IMR-90 (cell line): ENCODE measurements at regions not wholly inside any gene's neighbourhood (a gene's known extent, or its start where the extent isn't known, plus 50 kb on each side); places are given as distances from the start of the nearest gene placed in this dataset.

Experiments used
- ATAC-seq: fragments of 200-7000 bp; cut with Tn5 transposase; 2 replicates; pipeline ENCODE4 v1.9.1; 2020; ENCODE audit warnings: low read depth, mild to moderate bottlenecking, moderate library complexity
- BruUV-seq: library from RNA; stranded (reverse); fragments of 400-500 nt; replicated peaks from 2 replicates; lab custom pipeline; 2021; lab: Mats Ljungman, UMichigan
- CTCF ChIA-PET: fragments of 300-600 bp; formaldehyde crosslinking; extraction: SDS; loops from one replicate; lab custom pipeline; 2021; ENCODE audit warnings: antibody characterized with exemption; lab: Yijun Ruan, JAX
- POLR2A ChIA-PET: fragments of 300-600 bp; sonication (Branson Sonifier 250); formaldehyde crosslinking; loops from one replicate; lab custom pipeline; 2022; ENCODE audit warnings: antibody characterized with exemption; ENCODE audit not compliant: unreplicated experiment; lab: Charles Lee
- DNase-seq: peaks from one replicate; pipeline ENCODE4 v3.0.0; 2013
- H2AFZ ChIP-seq: replicated peaks from 2 replicates; pipeline ENCODE3; 2013; ENCODE audit warnings: low read length, mild to moderate bottlenecking; ENCODE audit not compliant: poor library complexity
- H2AK5ac ChIP-seq: 2 replicates; pipeline ENCODE4 v1.6.1; 2013; ENCODE audit warnings: low read depth, low read length, inconsistent platforms
- H2AK9ac ChIP-seq: replicated peaks from 2 replicates; pipeline ENCODE3; 2013; ENCODE audit warnings: mild to moderate bottlenecking, low read depth, low read length, moderate library complexity; ENCODE audit not compliant: poor library complexity
- H2BK120ac ChIP-seq: 2 replicates; pipeline ENCODE4 v1.6.1; 2013; ENCODE audit warnings: low read depth, low read length, inconsistent platforms
- H2BK15ac ChIP-seq: 3 replicates; pipeline ENCODE4 v1.6.1; 2013; ENCODE audit warnings: low read depth, low read length, inconsistent platforms
- H2BK20ac ChIP-seq: 2 replicates; pipeline ENCODE4 v1.6.1; 2013; ENCODE audit warnings: low read depth, mild to moderate bottlenecking, inconsistent platforms, low read length, moderate library complexity
- H2BK5ac ChIP-seq: 2 replicates; pipeline ENCODE4 v1.6.1; 2013; ENCODE audit warnings: mild to moderate bottlenecking, low read depth, low read length, inconsistent platforms; ENCODE audit not compliant: poor library complexity, severe bottlenecking
- H3K14ac ChIP-seq: replicated peaks from 2 replicates; pipeline ENCODE4 v1.6.1; 2013; ENCODE audit warnings: low read depth, low read length, inconsistent platforms
- H3K18ac ChIP-seq: 2 replicates; pipeline ENCODE4 v1.6.1; 2013; ENCODE audit warnings: low read depth, low read length, control low read depth
- H3K23ac ChIP-seq: 2 replicates; pipeline ENCODE4 v1.6.1; 2013; ENCODE audit warnings: low read depth, low read length, inconsistent platforms
- H3K27ac ChIP-seq: 2 replicates; pipeline ENCODE4 v1.5.1; 2013; ENCODE audit warnings: mild to moderate bottlenecking, control low read depth, low read length; ENCODE audit not compliant: insufficient read depth
- H3K27me3 ChIP-seq: 2 replicates; pipeline ENCODE4 v1.6.1; 2013; ENCODE audit warnings: low read length; ENCODE audit not compliant: control insufficient read depth, insufficient read depth
- H3K36me3 ChIP-seq: 2 replicates; pipeline ENCODE4 v1.6.1; 2013; ENCODE audit warnings: low read length, mixed read lengths; ENCODE audit not compliant: control insufficient read depth, insufficient read depth
- H3K4ac ChIP-seq: 2 replicates; pipeline ENCODE4 v1.6.1; 2013; ENCODE audit warnings: low read depth, low read length, inconsistent platforms
- H3K4me1 ChIP-seq: 2 replicates; pipeline ENCODE4 v1.6.1; 2013; ENCODE audit warnings: low read length, mixed read lengths; ENCODE audit not compliant: control insufficient read depth, insufficient read depth
- H3K4me2 ChIP-seq: 2 replicates; pipeline ENCODE4 v1.6.1; 2013; ENCODE audit warnings: low read depth, mild to moderate bottlenecking, control low read depth, low read length, moderate library complexity
- H3K4me3 ChIP-seq: 2 replicates; pipeline ENCODE4 v1.5.1; 2013; ENCODE audit warnings: low read depth, mild to moderate bottlenecking, control low read depth, low read length, moderate library complexity; ENCODE audit not compliant: insufficient read depth
- H3K56ac ChIP-seq: 2 replicates; pipeline ENCODE4 v1.6.1; 2013; ENCODE audit warnings: low read length, inconsistent platforms; ENCODE audit not compliant: insufficient read depth; ENCODE audit errors: extremely low read depth
- H3K79me1 ChIP-seq, 2 experiments: 2 replicates each; pipeline ENCODE4 v1.6.1; 2013; ENCODE audit warnings: low read length in 2 of 2, inconsistent platforms in 1 of 2, low read depth in 1 of 2
- H3K9ac ChIP-seq: 2 replicates; pipeline ENCODE4 v1.6.1; 2013; ENCODE audit warnings: low read depth, low read length, control low read depth
- H3K9me1 ChIP-seq: 2 replicates; pipeline ENCODE4 v1.6.1; 2013; ENCODE audit warnings: low read length, inconsistent platforms; ENCODE audit not compliant: insufficient read depth
- H3K9me3 ChIP-seq: 2 replicates; pipeline ENCODE4 v1.6.1; 2013; ENCODE audit warnings: low read length; ENCODE audit not compliant: control insufficient read depth, insufficient read depth
- H4K20me1 ChIP-seq: 2 replicates; pipeline ENCODE4 v1.6.1; 2013; ENCODE audit warnings: low read length, inconsistent platforms; ENCODE audit not compliant: insufficient read depth
- H4K5ac ChIP-seq: 2 replicates; pipeline ENCODE4 v1.6.1; 2013; ENCODE audit warnings: mild to moderate bottlenecking, low read depth, low read length, control low read depth
- H4K8ac ChIP-seq, 2 experiments: 2 replicates each; pipeline ENCODE4 v1.6.1; 2013; ENCODE audit warnings: low read depth in 2 of 2, low read length in 2 of 2, control low read depth in 1 of 2, inconsistent platforms in 1 of 2
- H4K91ac ChIP-seq: 2 replicates; pipeline ENCODE4 v1.6.1; 2013; ENCODE audit warnings: low read depth, low read length, inconsistent platforms; ENCODE audit not compliant: insufficient read depth
- BHLHE40 ChIP-seq: fragments of 150-350 bp; IDR thresholded peaks from 2 replicates; pipeline ENCODE4 v1.6.1; 2016; ENCODE audit warnings: mild to moderate bottlenecking, low read depth, low read length
- CTCF ChIP-seq: conservative IDR thresholded peaks from 2 replicates; pipeline ENCODE4 v1.5.1; 2012; ENCODE audit warnings: mild to moderate bottlenecking, low read depth, low read length, improper control_type of control experiment
- ELK1 ChIP-seq: fragments of 150-350 bp; IDR thresholded peaks from 2 replicates; pipeline ENCODE4 v1.6.1; 2016; ENCODE audit warnings: low read depth, mild to moderate bottlenecking, low read length, moderate library complexity, borderline replicate concordance
- MXI1 ChIP-seq: IDR thresholded peaks from 2 replicates; pipeline ENCODE4 v1.6.1; 2012; ENCODE audit warnings: low read depth, mild to moderate bottlenecking, low read length, moderate library complexity, borderline replicate concordance
- RAD21 ChIP-seq: IDR thresholded peaks from 2 replicates; pipeline ENCODE4 v1.6.1; 2012; ENCODE audit warnings: low read length, improper control_type of control experiment
- RFX5 ChIP-seq: IDR thresholded peaks from 2 replicates; pipeline ENCODE4 v1.8.0; 2012; ENCODE audit warnings: low read depth, mild to moderate bottlenecking, low read length, moderate library complexity
- SMC3 ChIP-seq: fragments of 150-350 bp; IDR thresholded peaks from 2 replicates; pipeline ENCODE4 v1.6.1; 2016; ENCODE audit warnings: low read depth, mild to moderate bottlenecking, antibody characterized with exemption, low read length, moderate library complexity
- USF2 ChIP-seq: fragments of 150-350 bp; IDR thresholded peaks from 2 replicates; pipeline ENCODE4 v1.6.1; 2017; ENCODE audit warnings: mild to moderate bottlenecking, antibody characterized with exemption, low read length, low read depth
- WGBS, 2 experiments: methylation state at CpG; one replicate each; pipeline versions ENCODE4 v1.1.5 to v1.1.7; 2013; ENCODE audit warnings: missing lambda C conversion rate in 2 of 2; ENCODE audit not compliant: insufficient read length in 1 of 2; ENCODE audit errors: extremely low coverage in 2 of 2; 5-methylcytosine and 5-hydroxymethylcytosine counted together
- dilution Hi-C: fragments of 300-500 bp; cut with HindIII; formaldehyde crosslinking; loops from one replicate; pipeline ENCODE4 v1.14.3; 2018; ENCODE audit warnings: low sequenced_read_pairs; ENCODE audit not compliant: unreplicated experiment
- in situ Hi-C: fragments of 300-500 bp; cut with MboI; formaldehyde crosslinking; loops from 3 replicates; pipeline ENCODE4 v1.14.3; 2019; ENCODE audit warnings: low sequenced_read_pairs, inconsistent platforms, mixed read lengths
- intact Hi-C: fragments of 100-400 bp; cut with micrococcal nuclease; formaldehyde crosslinking; loops from 2 replicates; pipeline ENCODE4 v1.10.0; 2022

GRCh38 chr15:53400986-53401385 is 358.5 kb downstream of the WDR72 start:
- TF ChIP-seq MXI1 (no peak), SMC3 (no peak), BHLHE40 (no peak), CTCF (no peak), ELK1 (no peak), RAD21 (no peak), RFX5 (no peak), USF2 (no peak)

More at GRCh38 chr15:53400986-53401385, 358.5 kb downstream of the WDR72 start:
- Histone ChIP-seq H3K4me2 (no peak overlapping the region), H2AK5ac (no peak overlapping the region), H2BK15ac (no peak overlapping the region), H3K4me1 (no peaks in the 10 kb centered on the region), H3K23ac (no peak overlapping the region), H4K8ac (no peak overlapping the region), H3K27me3 (no peaks in the 10 kb centered on the region), H3K9me1 (no peaks in the 10 kb centered on the region), H3K27ac (no peak overlapping the region), H3K56ac (no peak overlapping the region), H3K14ac (no peak overlapping the region), H3K4me3 (no peak overlapping the region), H2AK9ac (no peak overlapping the region), H3K79me1 (no peaks in the 10 kb centered on the region), H3K9ac (no peak overlapping the region), H3K4ac (no peak overlapping the region), H3K9me3 (peaks cover 22% of the 10 kb centered on the region), H3K18ac (no peak overlapping the region), H4K91ac (no peak overlapping the region), H2BK120ac (no peak overlapping the region), H2BK20ac (no peak overlapping the region), H2AFZ (no peak overlapping the region), H3K36me3 (no peaks in the 10 kb centered on the region), H4K20me1 (no peaks in the 10 kb centered on the region), H4K5ac (no peak overlapping the region), H2BK5ac (no peak overlapping the region)
- dilution Hi-C loops (no loop called here), in situ Hi-C loops (no loop called here), intact Hi-C loops (no loop called here)
- BruUV-seq = no TSS peak
- DNase-seq = no peak
- 26% methylated on average over 4 of the region's 5 CpGs; no CpG with 5 or more reads in 1 of the 2 experiments for WGBS, 2 experiments
- ChIA-PET CTCF (no interaction called here), POLR2A (no interaction called here)
- no peak for ATAC-seq
